Retinal pigment epithelial cell (primary cell): ENCODE measurements at regions not wholly inside any gene's neighbourhood (a gene's known extent, or its start where the extent isn't known, plus 50 kb on each side); places are given as distances from the start of the nearest gene placed in this dataset.
"Not testable (repeated sequence)": the region's sequence is repeated elsewhere in the genome, so short reads cannot be mapped to it uniquely, and the experiment has no call there.

ENCODE experiments used
- DNase-seq: peaks from one replicate; pipeline ENCODE4 v3.0.0-alpha.2; 2010; ENCODE audit warnings: low read depth
- H3K4me3 ChIP-seq: 2 replicates; pipeline ENCODE4 v1.5.1; 2011; ENCODE audit warnings: mild to moderate bottlenecking, low read length, control low read depth, moderate library complexity
- TF ChIP-seq, protein P1 (sequence below): conservative IDR thresholded peaks from 2 replicates; pipeline ENCODE4 v1.5.1; 2011; ENCODE audit warnings: low read depth, low read length, control low read depth, inconsistent platforms

DNA sequence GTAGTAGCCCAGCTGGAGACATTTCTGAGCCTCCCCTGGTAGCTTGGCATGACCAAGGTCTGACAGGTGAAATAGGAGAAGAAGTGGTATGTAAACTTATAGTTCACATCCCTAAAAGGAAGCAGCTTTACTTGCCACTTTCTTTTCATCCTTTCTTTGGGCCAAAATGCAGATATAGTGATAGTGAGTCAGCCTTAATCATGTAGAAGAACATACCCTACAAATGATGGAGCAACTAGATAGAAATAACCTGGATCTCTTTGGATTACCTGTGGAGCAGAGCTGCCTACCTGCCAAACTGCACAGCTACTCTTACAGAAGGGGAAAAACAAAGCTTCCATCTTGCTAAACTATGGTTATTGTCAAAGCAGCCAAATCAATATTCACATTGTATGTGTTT is 106.7 kb upstream of the LCORL start:
- H3K4me3 ChIP-seq, result no peak overlapping the region
- TF ChIP-seq, protein P1, sequence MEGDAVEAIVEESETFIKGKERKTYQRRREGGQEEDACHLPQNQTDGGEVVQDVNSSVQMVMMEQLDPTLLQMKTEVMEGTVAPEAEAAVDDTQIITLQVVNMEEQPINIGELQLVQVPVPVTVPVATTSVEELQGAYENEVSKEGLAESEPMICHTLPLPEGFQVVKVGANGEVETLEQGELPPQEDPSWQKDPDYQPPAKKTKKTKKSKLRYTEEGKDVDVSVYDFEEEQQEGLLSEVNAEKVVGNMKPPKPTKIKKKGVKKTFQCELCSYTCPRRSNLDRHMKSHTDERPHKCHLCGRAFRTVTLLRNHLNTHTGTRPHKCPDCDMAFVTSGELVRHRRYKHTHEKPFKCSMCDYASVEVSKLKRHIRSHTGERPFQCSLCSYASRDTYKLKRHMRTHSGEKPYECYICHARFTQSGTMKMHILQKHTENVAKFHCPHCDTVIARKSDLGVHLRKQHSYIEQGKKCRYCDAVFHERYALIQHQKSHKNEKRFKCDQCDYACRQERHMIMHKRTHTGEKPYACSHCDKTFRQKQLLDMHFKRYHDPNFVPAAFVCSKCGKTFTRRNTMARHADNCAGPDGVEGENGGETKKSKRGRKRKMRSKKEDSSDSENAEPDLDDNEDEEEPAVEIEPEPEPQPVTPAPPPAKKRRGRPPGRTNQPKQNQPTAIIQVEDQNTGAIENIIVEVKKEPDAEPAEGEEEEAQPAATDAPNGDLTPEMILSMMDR, result no peak
- DNase-seq, result no peak

DNA sequence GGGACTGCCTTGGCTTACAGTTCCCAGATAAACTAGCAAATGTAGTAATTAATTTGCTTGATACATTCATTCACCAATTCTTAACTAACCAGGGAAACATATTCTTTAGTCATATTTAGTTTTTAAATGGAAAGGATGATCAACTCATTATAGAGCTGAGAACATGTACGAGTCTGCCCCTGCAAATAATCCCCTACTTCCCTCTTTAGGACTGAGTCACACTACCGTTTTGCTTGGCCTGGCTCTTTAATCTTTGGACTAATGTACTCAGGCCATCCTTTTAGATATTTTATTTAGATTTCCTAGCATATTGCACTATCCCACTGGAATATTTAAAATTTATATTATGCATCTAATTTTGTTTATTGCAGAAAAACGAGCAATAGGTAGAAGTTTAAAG is 105.5 kb upstream of the LCORL start:
- TF ChIP-seq, protein P1, result no peak
- no peak for DNase-seq
- H3K4me3 ChIP-seq, result no peak overlapping the region

DNA sequence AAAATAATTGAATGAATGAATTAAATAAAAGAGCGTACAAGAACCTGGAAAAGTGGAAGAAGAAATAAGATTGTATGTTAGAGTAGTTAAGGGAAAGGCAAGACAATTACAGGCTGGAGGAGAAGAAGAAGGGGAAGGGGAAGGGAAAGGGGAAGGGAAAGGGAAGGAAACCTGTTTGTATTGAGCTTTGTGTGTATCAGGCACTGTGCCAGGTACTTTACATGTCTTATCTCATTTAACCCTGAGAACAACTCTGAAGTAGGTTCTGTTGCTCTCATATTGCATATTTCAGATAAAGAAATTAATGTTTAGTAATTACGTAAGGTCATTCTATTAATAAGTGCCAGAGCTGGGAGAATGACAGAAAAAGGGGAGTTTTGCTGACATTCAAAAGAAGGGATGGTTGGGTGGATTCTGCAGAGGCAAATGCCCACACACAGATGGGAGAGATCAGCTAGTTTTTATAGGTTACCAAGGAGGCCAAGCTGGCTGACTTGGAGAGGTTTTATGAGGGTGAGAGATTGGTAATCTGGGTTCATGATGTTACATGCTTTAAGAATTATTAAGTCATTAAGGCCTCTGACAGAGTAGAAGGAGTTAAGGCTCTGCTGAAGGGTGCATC is 92.3 kb upstream of the LCORL start:
- no peak for DNase-seq

GRCh38 chr4:18111081-18111480 is 89.5 kb upstream of the LCORL start:
- no peak overlapping the region for H3K4me3 ChIP-seq
- no peak for DNase-seq
- TF ChIP-seq, protein P1, result no peak

More for the DNA sequence above, 92.3 kb upstream of the LCORL start:
- no peak overlapping the region for H3K4me3 ChIP-seq
- TF ChIP-seq, protein P1, result no peak

DNA sequence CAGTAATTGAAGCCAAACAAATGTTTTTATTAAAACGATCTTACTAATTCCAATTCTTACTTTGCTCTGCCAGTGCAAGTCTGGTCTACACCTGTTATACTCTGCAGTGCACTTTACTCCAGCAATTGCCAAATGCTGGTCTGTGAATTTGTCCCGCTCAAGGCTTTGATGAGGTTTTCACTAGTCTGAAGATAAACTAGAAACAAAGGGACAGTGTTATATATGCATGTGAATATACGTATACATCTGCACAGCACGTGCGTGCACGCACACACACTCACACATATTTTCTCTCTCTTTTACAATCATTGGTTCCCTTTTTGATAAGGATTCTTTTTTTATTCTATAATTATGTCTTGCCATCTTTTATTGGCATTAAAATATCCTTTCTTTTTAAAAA is 88.5 kb upstream of the LCORL start:
- TF ChIP-seq, protein P1, result no peak
- H3K4me3 ChIP-seq, result no peak overlapping the region
- DNase-seq, result no peak

DNA sequence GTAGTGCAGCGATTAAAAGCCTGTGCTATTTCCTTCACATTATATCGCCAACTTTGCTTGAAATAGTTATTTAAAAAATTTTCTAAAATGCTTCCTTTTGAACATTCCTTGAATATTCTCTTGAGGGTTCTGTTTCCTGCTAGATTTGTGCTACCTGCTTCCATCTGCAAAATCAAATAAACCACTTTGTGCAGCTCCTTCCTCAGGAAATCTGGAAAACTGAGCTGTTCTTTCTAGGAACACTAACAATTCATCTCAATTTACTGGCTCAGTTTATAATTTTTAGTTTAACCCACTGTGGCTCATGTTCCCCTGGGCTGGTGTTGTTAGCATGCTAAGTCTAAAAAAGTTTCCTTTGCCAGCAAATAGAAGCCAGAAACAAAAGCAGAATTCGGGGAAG is 88.1 kb upstream of the LCORL start:
- TF ChIP-seq, protein P1, result no peak
- DNase-seq, result no peak
- H3K4me3 ChIP-seq, result no peak overlapping the region

DNA sequence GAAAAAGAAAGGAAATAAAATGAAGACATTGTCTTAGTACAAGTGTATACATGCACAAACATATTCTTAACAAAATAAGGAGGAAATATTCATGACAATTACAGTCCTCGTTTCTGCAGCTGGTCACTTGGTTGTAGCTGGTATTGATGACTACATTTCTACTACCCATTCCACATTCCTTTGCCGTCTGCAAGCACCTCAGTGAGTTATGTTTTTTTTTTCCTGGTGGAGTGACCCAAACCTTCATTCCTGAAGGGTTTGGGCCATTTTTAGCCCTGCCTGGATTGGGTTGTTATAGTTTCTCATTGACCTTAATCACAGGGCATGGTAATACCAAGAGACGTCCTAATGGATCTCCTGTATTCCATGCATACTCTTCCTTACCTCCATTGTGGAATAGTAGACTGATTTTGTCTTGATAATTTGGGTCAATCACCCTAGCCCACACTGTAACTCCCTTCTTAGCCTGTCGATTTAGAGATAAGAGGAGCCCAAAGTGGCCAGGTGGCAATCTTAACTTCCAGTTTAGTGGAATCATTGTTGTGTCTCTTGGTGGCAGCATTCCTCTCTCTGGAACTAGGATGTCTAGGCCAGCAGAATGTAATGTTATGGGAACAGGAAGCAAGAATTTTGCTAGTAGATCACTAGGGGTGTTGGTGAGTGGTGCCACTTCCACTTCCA is 86.4 kb upstream of the LCORL start:
- DNase-seq, H3K4me3 ChIP-seq: not testable (repeated sequence)
